IMR-90 (cell line): ENCODE measurements at regions not wholly inside any gene's neighbourhood (a gene's known extent, or its start where the extent isn't known, plus 50 kb on each side); places are given as distances from the start of the nearest gene placed in this dataset.

Experiments used
- ATAC-seq: fragments of 200-7000 bp; cut with Tn5 transposase; 2 replicates; pipeline ENCODE4 v1.9.1; 2020; ENCODE audit warnings: low read depth, mild to moderate bottlenecking, moderate library complexity
- BruUV-seq: library from RNA; stranded (reverse); fragments of 400-500 nt; replicated peaks from 2 replicates; lab custom pipeline; 2021; lab: Mats Ljungman, UMichigan
- CTCF ChIA-PET: fragments of 300-600 bp; formaldehyde crosslinking; extraction: SDS; loops from one replicate; lab custom pipeline; 2021; ENCODE audit warnings: antibody characterized with exemption; lab: Yijun Ruan, JAX
- POLR2A ChIA-PET: fragments of 300-600 bp; sonication (Branson Sonifier 250); formaldehyde crosslinking; loops from one replicate; lab custom pipeline; 2022; ENCODE audit warnings: antibody characterized with exemption; ENCODE audit not compliant: unreplicated experiment; lab: Charles Lee
- DNase-seq: peaks from one replicate; pipeline ENCODE4 v3.0.0; 2013
- H2AFZ ChIP-seq: replicated peaks from 2 replicates; pipeline ENCODE3; 2013; ENCODE audit warnings: low read length, mild to moderate bottlenecking; ENCODE audit not compliant: poor library complexity
- H2AK5ac ChIP-seq: 2 replicates; pipeline ENCODE4 v1.6.1; 2013; ENCODE audit warnings: low read depth, low read length, inconsistent platforms
- H2AK9ac ChIP-seq: replicated peaks from 2 replicates; pipeline ENCODE3; 2013; ENCODE audit warnings: mild to moderate bottlenecking, low read depth, low read length, moderate library complexity; ENCODE audit not compliant: poor library complexity
- H2BK120ac ChIP-seq: 2 replicates; pipeline ENCODE4 v1.6.1; 2013; ENCODE audit warnings: low read depth, low read length, inconsistent platforms
- H2BK15ac ChIP-seq: 3 replicates; pipeline ENCODE4 v1.6.1; 2013; ENCODE audit warnings: low read depth, low read length, inconsistent platforms
- H2BK20ac ChIP-seq: 2 replicates; pipeline ENCODE4 v1.6.1; 2013; ENCODE audit warnings: low read depth, mild to moderate bottlenecking, inconsistent platforms, low read length, moderate library complexity
- H2BK5ac ChIP-seq: 2 replicates; pipeline ENCODE4 v1.6.1; 2013; ENCODE audit warnings: mild to moderate bottlenecking, low read depth, low read length, inconsistent platforms; ENCODE audit not compliant: poor library complexity, severe bottlenecking
- H3K14ac ChIP-seq: replicated peaks from 2 replicates; pipeline ENCODE4 v1.6.1; 2013; ENCODE audit warnings: low read depth, low read length, inconsistent platforms
- H3K18ac ChIP-seq: 2 replicates; pipeline ENCODE4 v1.6.1; 2013; ENCODE audit warnings: low read depth, low read length, control low read depth
- H3K23ac ChIP-seq: 2 replicates; pipeline ENCODE4 v1.6.1; 2013; ENCODE audit warnings: low read depth, low read length, inconsistent platforms
- H3K27ac ChIP-seq: 2 replicates; pipeline ENCODE4 v1.5.1; 2013; ENCODE audit warnings: mild to moderate bottlenecking, control low read depth, low read length; ENCODE audit not compliant: insufficient read depth
- H3K27me3 ChIP-seq: 2 replicates; pipeline ENCODE4 v1.6.1; 2013; ENCODE audit warnings: low read length; ENCODE audit not compliant: control insufficient read depth, insufficient read depth
- H3K36me3 ChIP-seq: 2 replicates; pipeline ENCODE4 v1.6.1; 2013; ENCODE audit warnings: low read length, mixed read lengths; ENCODE audit not compliant: control insufficient read depth, insufficient read depth
- H3K4ac ChIP-seq: 2 replicates; pipeline ENCODE4 v1.6.1; 2013; ENCODE audit warnings: low read depth, low read length, inconsistent platforms
- H3K4me1 ChIP-seq: 2 replicates; pipeline ENCODE4 v1.6.1; 2013; ENCODE audit warnings: low read length, mixed read lengths; ENCODE audit not compliant: control insufficient read depth, insufficient read depth
- H3K4me2 ChIP-seq: 2 replicates; pipeline ENCODE4 v1.6.1; 2013; ENCODE audit warnings: low read depth, mild to moderate bottlenecking, control low read depth, low read length, moderate library complexity
- H3K4me3 ChIP-seq: 2 replicates; pipeline ENCODE4 v1.5.1; 2013; ENCODE audit warnings: low read depth, mild to moderate bottlenecking, control low read depth, low read length, moderate library complexity; ENCODE audit not compliant: insufficient read depth
- H3K56ac ChIP-seq: 2 replicates; pipeline ENCODE4 v1.6.1; 2013; ENCODE audit warnings: low read length, inconsistent platforms; ENCODE audit not compliant: insufficient read depth; ENCODE audit errors: extremely low read depth
- H3K79me1 ChIP-seq, 2 experiments: 2 replicates each; pipeline ENCODE4 v1.6.1; 2013; ENCODE audit warnings: low read length in 2 of 2, inconsistent platforms in 1 of 2, low read depth in 1 of 2
- H3K9ac ChIP-seq: 2 replicates; pipeline ENCODE4 v1.6.1; 2013; ENCODE audit warnings: low read depth, low read length, control low read depth
- H3K9me1 ChIP-seq: 2 replicates; pipeline ENCODE4 v1.6.1; 2013; ENCODE audit warnings: low read length, inconsistent platforms; ENCODE audit not compliant: insufficient read depth
- H3K9me3 ChIP-seq: 2 replicates; pipeline ENCODE4 v1.6.1; 2013; ENCODE audit warnings: low read length; ENCODE audit not compliant: control insufficient read depth, insufficient read depth
- H4K20me1 ChIP-seq: 2 replicates; pipeline ENCODE4 v1.6.1; 2013; ENCODE audit warnings: low read length, inconsistent platforms; ENCODE audit not compliant: insufficient read depth
- H4K5ac ChIP-seq: 2 replicates; pipeline ENCODE4 v1.6.1; 2013; ENCODE audit warnings: mild to moderate bottlenecking, low read depth, low read length, control low read depth
- H4K8ac ChIP-seq, 2 experiments: 2 replicates each; pipeline ENCODE4 v1.6.1; 2013; ENCODE audit warnings: low read depth in 2 of 2, low read length in 2 of 2, control low read depth in 1 of 2, inconsistent platforms in 1 of 2
- H4K91ac ChIP-seq: 2 replicates; pipeline ENCODE4 v1.6.1; 2013; ENCODE audit warnings: low read depth, low read length, inconsistent platforms; ENCODE audit not compliant: insufficient read depth
- CEBPB ChIP-seq: IDR thresholded peaks from 2 replicates; pipeline ENCODE4 v1.6.1; 2012; ENCODE audit warnings: low read depth, low read length, improper control_type of control experiment
- CHD1 ChIP-seq: IDR thresholded peaks from 2 replicates; pipeline ENCODE4 v1.6.1; 2012; ENCODE audit warnings: low read depth, low read length, improper control_type of control experiment
- MAZ ChIP-seq: IDR thresholded peaks from 2 replicates; pipeline ENCODE4 v1.6.1; 2012; ENCODE audit warnings: low read depth, mild to moderate bottlenecking, low read length, improper control_type of control experiment, moderate library complexity, borderline replicate concordance
- POLR2A ChIP-seq: IDR thresholded peaks from 2 replicates; pipeline ENCODE4 v1.6.1; 2012; ENCODE audit warnings: mild to moderate bottlenecking, low read depth, low read length
- RFX5 ChIP-seq: IDR thresholded peaks from 2 replicates; pipeline ENCODE4 v1.8.0; 2012; ENCODE audit warnings: low read depth, mild to moderate bottlenecking, low read length, moderate library complexity
- SMC3 ChIP-seq: fragments of 150-350 bp; IDR thresholded peaks from 2 replicates; pipeline ENCODE4 v1.6.1; 2016; ENCODE audit warnings: low read depth, mild to moderate bottlenecking, antibody characterized with exemption, low read length, moderate library complexity
- WGBS, 2 experiments: methylation state at CpG; one replicate each; pipeline versions ENCODE4 v1.1.5 to v1.1.7; 2013; ENCODE audit warnings: missing lambda C conversion rate in 2 of 2; ENCODE audit not compliant: insufficient read length in 1 of 2; ENCODE audit errors: extremely low coverage in 2 of 2; 5-methylcytosine and 5-hydroxymethylcytosine counted together
- dilution Hi-C: fragments of 300-500 bp; cut with HindIII; formaldehyde crosslinking; loops from one replicate; pipeline ENCODE4 v1.14.3; 2018; ENCODE audit warnings: low sequenced_read_pairs; ENCODE audit not compliant: unreplicated experiment
- in situ Hi-C: fragments of 300-500 bp; cut with MboI; formaldehyde crosslinking; loops from 3 replicates; pipeline ENCODE4 v1.14.3; 2019; ENCODE audit warnings: low sequenced_read_pairs, inconsistent platforms, mixed read lengths
- intact Hi-C: fragments of 100-400 bp; cut with micrococcal nuclease; formaldehyde crosslinking; loops from 2 replicates; pipeline ENCODE4 v1.10.0; 2022

DNA sequence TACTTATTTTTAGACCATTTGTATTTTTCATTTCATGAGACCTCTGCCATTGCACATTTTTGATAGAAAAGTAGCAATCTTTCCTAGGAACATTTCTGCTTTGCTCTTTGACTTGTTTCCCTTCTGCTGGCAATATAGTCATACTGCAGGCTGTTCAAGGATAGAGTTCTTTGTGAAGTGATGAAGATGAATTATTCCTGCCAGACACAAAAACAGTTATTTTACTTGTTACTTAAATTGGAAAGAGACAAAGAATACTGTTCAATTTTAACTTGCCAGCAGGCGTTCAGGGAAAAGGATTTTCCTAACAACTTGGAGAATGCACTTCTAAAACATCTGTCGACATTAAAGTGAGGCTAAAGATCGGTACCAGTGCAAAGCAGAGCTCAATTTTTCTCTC lies 251.7 kb upstream of the ACTBL2 start:
- Histone ChIP-seq H2AK9ac (no peak overlapping the region), H4K20me1 (no peaks in the 10 kb centered on the region), H3K9me1 (peaks cover 4% of the 10 kb centered on the region), H3K56ac (no peak overlapping the region), H3K4me3 (no peak overlapping the region), H2AFZ (no peak overlapping the region), H3K36me3 (no peaks in the 10 kb centered on the region), H3K4ac (peak overlapping the region; percentile 62; the same call in 1 of the 2 replicates), H3K9ac (no peak overlapping the region), H3K4me1 (peaks cover 25% of the 10 kb centered on the region), H4K5ac (peak overlapping the region; percentile 64; the same call in 1 of the 2 replicates), H2AK5ac (peak overlapping the region; percentile 67; the same call in 1 of the 2 replicates), H3K27me3 (no peaks in the 10 kb centered on the region), H3K4me2 (no peak overlapping the region), H2BK20ac (peak overlapping the region; percentile 84), H4K91ac (peak overlapping the region; percentile 60), H3K14ac (peak overlapping the region; percentile 67), H2BK15ac (peak overlapping the region; percentile 68; the same call in 2 of the 3 replicates), H3K18ac (peak overlapping the region; percentile 90), H3K79me1 (no peaks in the 10 kb centered on the region), H3K23ac (no peak overlapping the region), H4K8ac (peak overlapping the region in 1 of 2 experiments; percentile 77), H2BK5ac (peak overlapping the region; percentile 80), H3K27ac (peak overlapping the region; percentile 55; the same call in 1 of the 2 replicates), H2BK120ac (peak overlapping the region; percentile 83), H3K9me3 (no peaks in the 10 kb centered on the region)
- intact Hi-C loops, result no loop called here
- DNase-seq (no peak), ATAC-seq (no peak)
- no TSS peak for BruUV-seq
- WGBS, 2 experiments, result no CpG with 5 or more reads among the region's 3 CpGs
- in situ Hi-C loops, result no loop called here
- TF ChIP-seq POLR2A (no peak), CHD1 (no peak), RFX5 (no peak), MAZ (no peak), CEBPB (no peak), SMC3 (no peak)
- POLR2A ChIA-PET, result no interaction called here
- dilution Hi-C loops, result no loop called here
- CTCF ChIA-PET, result interaction anchor here (2.3 kb wide), 1 partner anchor 727 kb away, joined by 5 read pairs; no protein-coding TSS in a partner anchor
